ENCODE measurements at regions not wholly inside any gene's neighbourhood (a gene's known extent, or its start where the extent isn't known, plus 50 kb on each side); places are given as distances from the start of the nearest gene placed in this dataset.

DNA sequence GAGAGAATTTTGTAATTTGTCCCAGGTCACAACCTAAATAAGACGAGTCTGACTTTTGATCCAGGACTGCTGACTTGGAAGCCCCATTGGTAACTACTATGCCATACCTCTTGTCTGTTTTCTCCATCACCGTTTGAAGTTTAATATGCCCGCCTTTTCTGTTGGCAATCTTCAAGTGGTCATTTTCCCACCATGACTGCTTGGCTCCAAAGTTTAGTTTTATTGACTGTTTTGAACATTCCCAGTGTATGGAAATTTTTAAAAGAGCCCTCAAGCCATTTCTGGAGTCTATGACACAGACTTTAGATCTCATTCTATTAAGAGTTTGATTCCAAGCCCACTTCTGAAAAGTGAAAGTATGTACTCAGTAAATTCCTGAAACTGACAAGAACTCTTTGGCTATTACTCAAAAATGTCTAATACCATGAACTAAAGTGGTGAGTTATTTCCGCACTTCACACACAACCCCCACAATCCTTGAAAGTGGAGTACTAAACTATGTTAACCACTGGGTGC lies 136.7 kb upstream of the ADAMTS9 start:
- H3K27me3 ChIP-seq (replicated peaks; ENCODE audit: insufficient read depth) = no peaks in the 10 kb centered on the region
- ATAC-seq (ENCODE audit: insufficient number of reproducible peaks, low FRiP score, low read depth) (no peak), DNase-seq (ENCODE audit: low spot score) (no peak)
- H3K27ac ChIP-seq = peak overlapping the region in 1 of 2 donors; percentile 39
- no peaks in the 10 kb centered on the region for H3K36me3 ChIP-seq
- no peaks in the 10 kb centered on the region for H3K9me3 ChIP-seq
- peaks cover 23 to 30% of the 10 kb centered on the region in 2 donors for H3K4me1 ChIP-seq (ENCODE audit: control insufficient read depth in 1 of 2, low read depth in 2 of 2)
- H3K4me3 ChIP-seq = peak overlapping the region; percentile 11
- TF ChIP-seq, protein P1, sequence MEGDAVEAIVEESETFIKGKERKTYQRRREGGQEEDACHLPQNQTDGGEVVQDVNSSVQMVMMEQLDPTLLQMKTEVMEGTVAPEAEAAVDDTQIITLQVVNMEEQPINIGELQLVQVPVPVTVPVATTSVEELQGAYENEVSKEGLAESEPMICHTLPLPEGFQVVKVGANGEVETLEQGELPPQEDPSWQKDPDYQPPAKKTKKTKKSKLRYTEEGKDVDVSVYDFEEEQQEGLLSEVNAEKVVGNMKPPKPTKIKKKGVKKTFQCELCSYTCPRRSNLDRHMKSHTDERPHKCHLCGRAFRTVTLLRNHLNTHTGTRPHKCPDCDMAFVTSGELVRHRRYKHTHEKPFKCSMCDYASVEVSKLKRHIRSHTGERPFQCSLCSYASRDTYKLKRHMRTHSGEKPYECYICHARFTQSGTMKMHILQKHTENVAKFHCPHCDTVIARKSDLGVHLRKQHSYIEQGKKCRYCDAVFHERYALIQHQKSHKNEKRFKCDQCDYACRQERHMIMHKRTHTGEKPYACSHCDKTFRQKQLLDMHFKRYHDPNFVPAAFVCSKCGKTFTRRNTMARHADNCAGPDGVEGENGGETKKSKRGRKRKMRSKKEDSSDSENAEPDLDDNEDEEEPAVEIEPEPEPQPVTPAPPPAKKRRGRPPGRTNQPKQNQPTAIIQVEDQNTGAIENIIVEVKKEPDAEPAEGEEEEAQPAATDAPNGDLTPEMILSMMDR (IDR thresholded peaks at IDR 0.05) = no peak

DNA sequence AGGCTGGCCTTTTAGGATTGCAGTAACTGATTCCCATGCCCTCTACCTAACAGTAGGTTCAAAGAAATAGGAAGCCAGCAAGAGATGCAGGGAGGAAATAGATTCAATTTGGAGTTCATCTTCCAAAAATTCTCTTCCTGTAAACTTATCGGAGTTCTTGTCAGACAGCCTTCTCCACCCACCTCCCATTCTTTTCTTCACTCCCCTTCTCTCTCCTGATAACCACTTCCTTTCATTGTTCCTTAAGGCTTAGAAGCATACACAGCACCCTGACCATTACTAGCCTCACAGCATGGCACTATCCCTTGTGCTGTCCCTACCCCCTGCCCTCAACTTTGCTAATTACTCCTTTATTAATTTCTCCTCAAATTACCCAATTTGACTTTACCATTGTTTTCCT lies 130.4 kb upstream of the ADAMTS9 start:
- Histone ChIP-seq H3K4me3 (no peak overlapping the region), H3K36me3 (no peaks in the 10 kb centered on the region), H3K27me3 (replicated peaks; ENCODE audit: insufficient read depth) (no peaks in the 10 kb centered on the region), H3K9me3 (no peaks in the 10 kb centered on the region), H3K27ac (no peak overlapping the region), H3K4me1 (ENCODE audit: control insufficient read depth in 1 of 2, low read depth in 2 of 2) (peaks cover 31 to 50% of the 10 kb centered on the region in 2 donors)
- ATAC-seq (ENCODE audit: insufficient number of reproducible peaks, low FRiP score, low read depth) (no peak), DNase-seq (ENCODE audit: low spot score) (no peak)
- TF ChIP-seq, protein P1 (IDR thresholded peaks at IDR 0.05) = no peak

DNA sequence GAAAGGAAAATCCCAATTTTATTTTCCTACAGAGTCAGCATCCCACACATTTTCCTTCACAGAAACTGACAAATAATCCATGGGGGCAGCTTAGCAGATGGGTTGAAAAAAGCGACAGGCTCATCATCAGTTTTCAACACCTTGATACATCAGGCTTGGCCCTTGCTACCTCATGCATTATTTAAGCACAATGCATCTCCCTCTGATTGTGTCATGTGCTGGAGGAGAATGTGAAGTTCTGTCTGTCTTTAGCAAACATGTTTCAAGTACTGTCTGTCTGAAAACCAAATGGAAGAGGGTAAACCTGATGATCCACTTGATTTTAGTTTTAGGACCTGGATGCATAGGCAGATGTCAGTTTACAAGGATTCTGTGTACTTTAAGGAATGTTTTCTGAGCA lies 128.6 kb upstream of the ADAMTS9 start:
- no peaks in the 10 kb centered on the region for H3K27me3 ChIP-seq (replicated peaks; ENCODE audit: insufficient read depth)
- H3K27ac ChIP-seq = peak overlapping the region in 1 of 2 donors; percentile 25
- DNase-seq (ENCODE audit: low spot score) = no peak
- TF ChIP-seq, protein P1 (IDR thresholded peaks at IDR 0.05) = no peak
- H3K9me3 ChIP-seq = no peaks in the 10 kb centered on the region
- H3K4me3 ChIP-seq = no peak overlapping the region
- H3K36me3 ChIP-seq = no peaks in the 10 kb centered on the region
- ATAC-seq (ENCODE audit: insufficient number of reproducible peaks, low FRiP score, low read depth) = no peak
- H3K4me1 ChIP-seq (ENCODE audit: control insufficient read depth in 1 of 2, low read depth in 2 of 2) = peaks cover 18 to 32% of the 10 kb centered on the region in 2 donors

DNA sequence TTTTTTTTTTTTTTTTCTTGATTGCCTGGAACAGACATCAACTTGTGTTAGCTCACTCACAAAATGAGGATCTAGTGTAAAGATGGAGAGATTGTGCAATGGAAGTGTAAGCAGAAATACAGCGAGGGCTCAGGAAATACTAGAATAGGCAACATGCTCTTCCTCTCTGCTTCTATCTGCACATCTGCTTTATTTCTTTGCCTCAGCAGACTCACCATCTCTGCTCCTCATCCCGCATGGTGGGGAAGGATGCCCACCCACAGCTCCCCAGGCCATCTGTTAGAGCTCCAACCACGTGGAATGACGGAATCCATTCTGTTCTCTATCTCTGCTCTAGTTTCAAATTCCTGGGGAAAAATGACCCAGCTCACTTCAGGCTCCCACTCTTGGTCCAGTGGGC lies 128.0 kb upstream of the ADAMTS9 start:
- ATAC-seq (ENCODE audit: insufficient number of reproducible peaks, low FRiP score, low read depth) (no peak), DNase-seq (ENCODE audit: low spot score) (no peak)
- Histone ChIP-seq H3K27me3 (replicated peaks; ENCODE audit: insufficient read depth) (no peaks in the 10 kb centered on the region), H3K27ac (peak overlapping the region in 1 of 2 donors; percentile 25), H3K36me3 (no peaks in the 10 kb centered on the region), H3K9me3 (no peaks in the 10 kb centered on the region), H3K4me1 (ENCODE audit: control insufficient read depth in 1 of 2, low read depth in 2 of 2) (peaks cover 15 to 28% of the 10 kb centered on the region in 2 donors), H3K4me3 (peak overlapping the region; percentile 29)
- TF ChIP-seq, protein P1 (IDR thresholded peaks at IDR 0.05) = no peak

DNA sequence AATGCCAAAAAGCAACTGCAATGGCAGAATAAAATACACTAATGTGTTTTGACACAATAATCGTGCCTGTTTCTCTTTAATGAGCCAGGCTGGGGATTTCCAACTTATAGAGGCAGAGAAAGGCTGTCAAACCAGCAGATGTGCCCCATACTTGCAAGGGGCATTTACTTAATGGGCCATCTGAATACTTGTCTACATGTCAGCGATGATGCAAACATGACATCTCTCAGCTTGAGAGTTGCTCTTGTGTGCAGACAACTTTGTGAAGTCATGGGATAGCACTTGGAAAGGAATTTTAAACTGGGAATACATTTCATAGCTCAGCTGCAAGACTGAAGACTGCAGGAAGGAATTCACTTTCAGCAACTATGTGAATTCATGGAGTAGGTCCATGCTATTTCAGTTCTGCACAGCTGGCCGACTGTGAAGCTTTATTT lies 127.4 kb upstream of the ADAMTS9 start:
- H3K27ac ChIP-seq = peak overlapping the region; percentile 1 to 25

More for the DNA sequence above, 127.4 kb upstream of the ADAMTS9 start:
- no peaks in the 10 kb centered on the region for H3K36me3 ChIP-seq
- DNase-seq (ENCODE audit: low spot score) (no peak), ATAC-seq (ENCODE audit: insufficient number of reproducible peaks, low FRiP score, low read depth) (no peak)
- no peaks in the 10 kb centered on the region for H3K27me3 ChIP-seq (replicated peaks; ENCODE audit: insufficient read depth)
- peak overlapping the region; percentile 29 for H3K4me3 ChIP-seq
- TF ChIP-seq, protein P1 (IDR thresholded peaks at IDR 0.05) = no peak
- H3K9me3 ChIP-seq = no peaks in the 10 kb centered on the region
- peaks cover 14 to 28% of the 10 kb centered on the region in 2 donors for H3K4me1 ChIP-seq (ENCODE audit: control insufficient read depth in 1 of 2, low read depth in 2 of 2)

Measured in thoracic aorta (tissue), 2 donors.